Parathyroid adenoma (tissue), 2 donors: ENCODE measurements at regions not wholly inside any gene's neighbourhood (a gene's known extent, or its start where the extent isn't known, plus 50 kb on each side); places are given as distances from the start of the nearest gene placed in this dataset.

Experiments used
- H2AFZ ChIP-seq: fragments of 300-600 bp; sonication (generic); one replicate; pipeline ENCODE4 v1.7.0; 2017; ENCODE audit warnings: antibody characterized with exemption, mild to moderate bottlenecking
- H3K27ac ChIP-seq: fragments of 300-600 bp; sonication (generic); one replicate; pipeline ENCODE4 v1.7.0; 2017
- H3K27me3 ChIP-seq: fragments of 300-600 bp; sonication (generic); one replicate; pipeline ENCODE4 v1.7.0; 2017; ENCODE audit warnings: low read length; ENCODE audit not compliant: control insufficient read depth, insufficient read depth
- H3K36me3 ChIP-seq: fragments of 300-600 bp; sonication (generic); one replicate; pipeline ENCODE4 v1.7.0; 2017; ENCODE audit warnings: low read length; ENCODE audit not compliant: control insufficient read depth, insufficient read depth
- H3K4me1 ChIP-seq: fragments of 300-600 bp; sonication (generic); one replicate; pipeline ENCODE4 v1.7.0; 2017; ENCODE audit warnings: control low read depth
- H3K4me2 ChIP-seq: fragments of 300-600 bp; sonication (generic); one replicate; pipeline ENCODE4 v1.7.0; 2017; ENCODE audit warnings: low read length
- H3K4me3 ChIP-seq: fragments of 300-600 bp; sonication (generic); one replicate; pipeline ENCODE4 v1.7.0; 2017; ENCODE audit warnings: low read depth, low read length
- H3K79me2 ChIP-seq: fragments of 300-600 bp; sonication (generic); one replicate; pipeline ENCODE4 v1.7.0; 2017; ENCODE audit warnings: control low read depth
- H3K9ac ChIP-seq: fragments of 300-600 bp; sonication (generic); one replicate; pipeline ENCODE4 v1.7.0; 2017; ENCODE audit warnings: mild to moderate bottlenecking
- H3K9me3 ChIP-seq: fragments of 300-600 bp; sonication (generic); one replicate; pipeline ENCODE4 v1.7.0; 2017; ENCODE audit warnings: low read length; ENCODE audit not compliant: control insufficient read depth
- TF ChIP-seq, protein P1 (sequence below): fragments of 300-600 bp; sonication (generic); IDR thresholded peaks from one replicate; pipeline ENCODE4 v1.7.0; 2017; ENCODE audit warnings: antibody characterized with exemption, mild to moderate bottlenecking
- donor health status: primary hyperparathyroidism.

DNA sequence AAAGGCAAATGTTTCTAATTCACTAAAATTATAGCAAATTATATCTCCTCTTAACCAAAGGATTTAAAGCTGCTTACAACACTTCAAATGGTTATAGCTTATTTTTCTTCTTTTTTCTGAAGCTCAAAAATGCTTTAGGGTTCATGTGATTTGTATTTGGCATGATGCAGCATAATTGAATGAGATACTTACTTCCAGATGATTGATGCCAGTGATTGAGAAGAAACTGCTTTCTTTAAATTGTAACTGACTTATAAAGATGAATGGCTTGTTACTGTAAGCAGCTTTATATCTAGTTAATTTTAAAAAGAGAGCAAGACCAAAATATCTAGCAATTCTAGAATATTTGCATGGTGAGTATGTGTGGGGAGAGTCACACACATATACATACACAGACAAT lies 270.7 kb upstream of the THRB start:
- H3K27me3 ChIP-seq: no peaks in the 10 kb centered on the region
- TF ChIP-seq, protein P1, sequence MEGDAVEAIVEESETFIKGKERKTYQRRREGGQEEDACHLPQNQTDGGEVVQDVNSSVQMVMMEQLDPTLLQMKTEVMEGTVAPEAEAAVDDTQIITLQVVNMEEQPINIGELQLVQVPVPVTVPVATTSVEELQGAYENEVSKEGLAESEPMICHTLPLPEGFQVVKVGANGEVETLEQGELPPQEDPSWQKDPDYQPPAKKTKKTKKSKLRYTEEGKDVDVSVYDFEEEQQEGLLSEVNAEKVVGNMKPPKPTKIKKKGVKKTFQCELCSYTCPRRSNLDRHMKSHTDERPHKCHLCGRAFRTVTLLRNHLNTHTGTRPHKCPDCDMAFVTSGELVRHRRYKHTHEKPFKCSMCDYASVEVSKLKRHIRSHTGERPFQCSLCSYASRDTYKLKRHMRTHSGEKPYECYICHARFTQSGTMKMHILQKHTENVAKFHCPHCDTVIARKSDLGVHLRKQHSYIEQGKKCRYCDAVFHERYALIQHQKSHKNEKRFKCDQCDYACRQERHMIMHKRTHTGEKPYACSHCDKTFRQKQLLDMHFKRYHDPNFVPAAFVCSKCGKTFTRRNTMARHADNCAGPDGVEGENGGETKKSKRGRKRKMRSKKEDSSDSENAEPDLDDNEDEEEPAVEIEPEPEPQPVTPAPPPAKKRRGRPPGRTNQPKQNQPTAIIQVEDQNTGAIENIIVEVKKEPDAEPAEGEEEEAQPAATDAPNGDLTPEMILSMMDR: no peak

DNA sequence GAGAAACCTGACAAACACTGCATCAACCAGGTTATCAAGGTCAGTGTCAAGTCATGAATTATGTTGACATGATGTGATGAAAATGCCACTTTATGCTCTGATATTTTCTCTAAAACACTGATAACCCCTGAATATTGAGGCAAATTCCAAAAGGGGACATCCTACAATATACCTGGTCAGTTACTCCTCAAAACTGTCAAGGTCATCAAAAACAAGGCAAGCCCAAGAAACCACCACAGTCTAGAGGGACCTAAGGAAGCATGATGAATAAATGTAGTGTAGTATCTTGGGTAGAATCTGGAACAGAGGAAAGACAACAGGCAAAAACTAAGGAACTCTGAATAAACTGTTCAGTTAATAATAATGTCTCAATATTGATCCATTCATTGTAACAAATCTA lies 275.3 kb upstream of the THRB start:
- Histone ChIP-seq H3K4me1 (no peaks in the 10 kb centered on the region), H3K4me3 (no peak overlapping the region), H3K9ac (no peak overlapping the region), H3K4me2 (no peak overlapping the region), H3K36me3 (no peaks in the 10 kb centered on the region), H3K27me3 (no peaks in the 10 kb centered on the region), H3K79me2 (no peaks in the 10 kb centered on the region), H3K27ac (no peak overlapping the region), H2AFZ (no peak overlapping the region), H3K9me3 (no peaks in the 10 kb centered on the region)
- TF ChIP-seq, protein P1: no peak

More for the DNA sequence above, 270.7 kb upstream of the THRB start:
- H3K36me3 ChIP-seq: no peaks in the 10 kb centered on the region
- no peak overlapping the region for H3K4me3 ChIP-seq
- no peak overlapping the region for H3K4me2 ChIP-seq
- no peak overlapping the region for H3K9ac ChIP-seq
- H3K4me1 ChIP-seq: no peaks in the 10 kb centered on the region
- H3K79me2 ChIP-seq: no peaks in the 10 kb centered on the region
- H2AFZ ChIP-seq: no peak overlapping the region
- H3K9me3 ChIP-seq: no peaks in the 10 kb centered on the region
- H3K27ac ChIP-seq: no peak overlapping the region

DNA sequence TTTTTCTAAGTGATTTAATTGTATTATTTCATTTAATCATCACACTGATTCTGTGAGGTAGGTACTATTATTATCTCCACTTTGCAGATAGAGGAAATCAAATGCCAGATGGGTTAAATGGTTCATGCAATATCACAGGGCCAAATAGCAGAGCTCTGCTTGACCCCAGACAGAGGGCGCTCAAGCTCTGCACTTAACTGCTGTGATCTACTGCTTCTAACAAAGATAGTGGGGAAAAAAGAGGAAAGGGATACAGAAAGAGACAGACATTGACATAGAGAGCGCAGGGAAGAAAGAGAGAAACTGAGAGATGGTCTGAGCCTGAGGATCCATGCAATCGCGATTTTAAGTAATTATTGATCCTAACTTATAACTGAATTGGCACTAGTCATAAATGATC lies 279.1 kb upstream of the THRB start:
- Histone ChIP-seq H2AFZ (no peak overlapping the region), H3K9me3 (no peaks in the 10 kb centered on the region), H3K4me3 (no peak overlapping the region), H3K4me1 (no peaks in the 10 kb centered on the region), H3K27ac (no peak overlapping the region), H3K4me2 (no peak overlapping the region), H3K27me3 (no peaks in the 10 kb centered on the region), H3K36me3 (no peaks in the 10 kb centered on the region), H3K9ac (no peak overlapping the region), H3K79me2 (no peaks in the 10 kb centered on the region)
- TF ChIP-seq, protein P1: peak; percentile 41

DNA sequence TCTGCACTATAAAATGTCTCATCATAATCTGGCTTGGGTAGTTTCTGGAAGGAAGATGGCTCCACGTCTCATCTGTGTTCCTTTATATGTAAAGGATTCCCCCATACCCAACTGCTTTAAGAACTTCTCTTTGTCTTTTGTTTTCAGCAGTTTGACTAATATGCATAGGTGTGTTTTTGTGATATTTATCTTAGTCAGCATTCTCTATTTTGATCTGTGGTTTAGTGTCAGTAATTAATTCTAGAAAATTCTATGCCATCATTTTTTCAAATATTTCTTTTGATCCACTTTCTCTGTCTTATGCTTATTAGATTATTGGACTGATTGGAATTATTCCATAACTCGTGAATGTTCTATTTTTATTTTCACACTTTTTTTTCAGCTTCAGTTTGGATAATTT lies 286.3 kb upstream of the THRB start:
- H3K27ac ChIP-seq: no peak overlapping the region
- no peak overlapping the region for H2AFZ ChIP-seq
- TF ChIP-seq, protein P1: no peak
- H3K36me3 ChIP-seq: no peaks in the 10 kb centered on the region
- no peak overlapping the region for H3K4me3 ChIP-seq
- no peaks in the 10 kb centered on the region for H3K4me1 ChIP-seq
- H3K9me3 ChIP-seq: no peaks in the 10 kb centered on the region
- H3K79me2 ChIP-seq: no peaks in the 10 kb centered on the region
- H3K9ac ChIP-seq: no peak overlapping the region
- no peaks in the 10 kb centered on the region for H3K27me3 ChIP-seq
- H3K4me2 ChIP-seq: no peak overlapping the region

DNA sequence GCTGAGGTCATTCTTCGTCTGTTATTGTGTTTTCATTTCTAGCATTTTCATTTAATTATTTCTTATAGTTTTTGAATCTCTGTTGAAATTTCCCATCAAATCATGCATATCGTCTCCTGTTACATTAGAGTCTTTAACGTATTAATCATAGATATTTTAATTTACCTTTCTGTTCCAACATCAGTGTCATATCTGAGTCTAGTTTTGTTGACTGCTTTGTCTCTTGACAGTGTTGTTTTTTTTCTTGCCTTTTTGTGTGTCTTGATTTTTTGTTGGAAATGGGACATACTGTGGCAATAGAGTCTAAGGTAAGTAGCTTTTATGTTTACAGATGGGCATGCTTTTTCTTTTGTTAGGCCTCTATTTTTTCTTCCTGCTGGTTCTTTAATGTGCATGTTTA lies 286.8 kb upstream of the THRB start:
- no peaks in the 10 kb centered on the region for H3K79me2 ChIP-seq
- TF ChIP-seq, protein P1: no peak
- no peak overlapping the region for H3K4me3 ChIP-seq

More for the DNA sequence above, 286.8 kb upstream of the THRB start:
- Histone ChIP-seq H3K27me3 (no peaks in the 10 kb centered on the region), H3K4me1 (no peaks in the 10 kb centered on the region), H3K27ac (no peak overlapping the region), H2AFZ (no peak overlapping the region), H3K36me3 (no peaks in the 10 kb centered on the region), H3K4me2 (no peak overlapping the region), H3K9ac (no peak overlapping the region), H3K9me3 (no peaks in the 10 kb centered on the region)
